Stomach (tissue), 8 donors: ENCODE measurements at regions not wholly inside any gene's neighbourhood (a gene's known extent, or its start where the extent isn't known, plus 50 kb on each side); places are given as distances from the start of the nearest gene placed in this dataset.

Source experiments
- DNase-seq, 2 donors: peaks; one replicate each; pipeline versions ENCODE4 v3.0.0 to v3.0.0-alpha.2; 2013 to 2019
- H3K27ac ChIP-seq, 5 donors: fragments of 200-600 bp in 4 of 5; sonication (generic) in 4 of 5; one replicate each; pipeline ENCODE4 v1.5.1; 2013 to 2019; ENCODE audit warnings: mild to moderate bottlenecking in 1 of 5, moderate library complexity in 1 of 5
- H3K27me3 ChIP-seq, 3 donors: fragments of 200-600 bp; sonication (generic); one replicate each; pipeline ENCODE4 v1.5.1; 2017 to 2019; ENCODE audit warnings: mixed run types in 1 of 3
- H3K36me3 ChIP-seq, 4 donors: fragments of 200-600 bp; sonication (generic); 1 replicate in 3 of 4; 2 replicates in 1 of 4; pipeline ENCODE4 v1.5.1; 2016 to 2019
- H3K4me1 ChIP-seq, 4 donors: fragments of 200-600 bp; sonication (generic); one replicate each; pipeline ENCODE4 v1.5.1; 2016 to 2019
- H3K4me3 ChIP-seq, 4 donors: fragments of 200-600 bp; sonication (generic) in 3 of 4; one replicate each; pipeline ENCODE4 v1.5.1; 2016 to 2019; ENCODE audit warnings: mild to moderate bottlenecking in 1 of 4
- H3K9me3 ChIP-seq, 4 donors: fragments of 200-600 bp; sonication (generic); one replicate each; pipeline ENCODE4 v1.5.1; 2016 to 2019
- EP300 ChIP-seq: sonication (generic); formaldehyde crosslinking; IDR thresholded peaks from one replicate; pipeline ENCODE4 v1.6.1; 2017; ENCODE audit warnings: antibody characterized with exemption
- POLR2A ChIP-seq, 4 donors: fragments of 450-650 bp; IDR thresholded peaks; one replicate each; pipeline ENCODE4 v1.6.1; 2016; ENCODE audit warnings: antibody characterized with exemption in 4 of 4, control low read depth in 2 of 4, mild to moderate bottlenecking in 1 of 4, moderate library complexity in 1 of 4
- POLR2AphosphoS5 ChIP-seq, 3 donors: sonication (generic); formaldehyde crosslinking; IDR thresholded peaks; one replicate each; pipeline ENCODE4 v1.6.1; 2016; ENCODE audit warnings: antibody characterized with exemption in 3 of 3
- WGBS, 5 donors: extraction: QIAGEN DNeasy Blood & Tissue Kit in 3 of 5; methylation state at CpG; one replicate each; pipeline versions ENCODE4 v1.1.5 to v1.1.7; 2013 to 2018; 5-methylcytosine and 5-hydroxymethylcytosine counted together
- intact Hi-C: fragments of 100-400 bp; cut with DNase I; formaldehyde crosslinking; loops from one replicate; pipeline ENCODE4 v1.15.1; 2023; ENCODE audit warnings: low total_unique reads
- TF ChIP-seq, protein P1 (sequence below), 7 experiments: fragments of 450-650 bp in 4 of 7; fragments of 200-600 bp in 3 of 7; sonication (generic) in 3 of 7; IDR thresholded peaks; one replicate each; pipeline ENCODE4 v1.5.1; 2016 to 2019; ENCODE audit warnings: antibody characterized with exemption in 7 of 7, control low read depth in 2 of 7, mild to moderate bottlenecking in 1 of 7
- donor health status: healthy with polysubstance abuse.
- donor health status: Bipolar disorder and iron deficiency.
- donor health status: healthy.

DNA sequence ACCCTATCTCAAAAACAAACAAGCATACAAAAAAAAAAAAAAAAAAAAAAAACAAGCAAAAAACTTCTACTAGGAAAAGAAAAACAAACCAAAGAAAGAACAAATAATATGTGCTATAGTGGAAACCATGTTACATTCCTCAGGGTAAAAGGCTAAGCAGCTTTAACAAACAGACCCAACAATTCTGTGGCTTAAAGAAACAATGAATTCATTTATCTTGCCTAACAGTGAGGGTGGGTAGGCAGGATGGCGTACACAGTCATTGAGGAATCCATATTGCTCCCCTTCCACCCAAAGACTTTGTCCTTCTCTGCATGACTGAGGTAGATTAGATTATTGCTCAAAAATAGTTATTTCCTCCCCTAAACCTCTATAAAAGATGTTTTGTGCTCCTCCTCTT lies 63.1 kb upstream of the ITGA6 start:
- Histone ChIP-seq H3K27ac (no peak overlapping the region), H3K4me1 (peaks cover 0 to 6% (median 2%) of the 10 kb centered on the region in 4 donors), H3K36me3 (no peaks in the 10 kb centered on the region), H3K4me3 (no peak overlapping the region), H3K27me3 (no peaks in the 10 kb centered on the region), H3K9me3 (peaks cover 0 to 9% (median 4%) of the 10 kb centered on the region in 4 donors)
- no peak for TF ChIP-seq POLR2A (IDR thresholded peaks at IDR 0.05)
- no peak for TF ChIP-seq EP300
- no peak for TF ChIP-seq POLR2AphosphoS5 (IDR thresholded peaks at IDR 0.05)
- TF ChIP-seq, protein P1, sequence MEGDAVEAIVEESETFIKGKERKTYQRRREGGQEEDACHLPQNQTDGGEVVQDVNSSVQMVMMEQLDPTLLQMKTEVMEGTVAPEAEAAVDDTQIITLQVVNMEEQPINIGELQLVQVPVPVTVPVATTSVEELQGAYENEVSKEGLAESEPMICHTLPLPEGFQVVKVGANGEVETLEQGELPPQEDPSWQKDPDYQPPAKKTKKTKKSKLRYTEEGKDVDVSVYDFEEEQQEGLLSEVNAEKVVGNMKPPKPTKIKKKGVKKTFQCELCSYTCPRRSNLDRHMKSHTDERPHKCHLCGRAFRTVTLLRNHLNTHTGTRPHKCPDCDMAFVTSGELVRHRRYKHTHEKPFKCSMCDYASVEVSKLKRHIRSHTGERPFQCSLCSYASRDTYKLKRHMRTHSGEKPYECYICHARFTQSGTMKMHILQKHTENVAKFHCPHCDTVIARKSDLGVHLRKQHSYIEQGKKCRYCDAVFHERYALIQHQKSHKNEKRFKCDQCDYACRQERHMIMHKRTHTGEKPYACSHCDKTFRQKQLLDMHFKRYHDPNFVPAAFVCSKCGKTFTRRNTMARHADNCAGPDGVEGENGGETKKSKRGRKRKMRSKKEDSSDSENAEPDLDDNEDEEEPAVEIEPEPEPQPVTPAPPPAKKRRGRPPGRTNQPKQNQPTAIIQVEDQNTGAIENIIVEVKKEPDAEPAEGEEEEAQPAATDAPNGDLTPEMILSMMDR (IDR thresholded peaks at IDR 0.05) = no peak
- no peak for DNase-seq
- intact Hi-C loops = no loop called here
- WGBS, 5 donors = 71 to 91% (median 87%) methylated on average over 1 of the region's 1 CpG

DNA sequence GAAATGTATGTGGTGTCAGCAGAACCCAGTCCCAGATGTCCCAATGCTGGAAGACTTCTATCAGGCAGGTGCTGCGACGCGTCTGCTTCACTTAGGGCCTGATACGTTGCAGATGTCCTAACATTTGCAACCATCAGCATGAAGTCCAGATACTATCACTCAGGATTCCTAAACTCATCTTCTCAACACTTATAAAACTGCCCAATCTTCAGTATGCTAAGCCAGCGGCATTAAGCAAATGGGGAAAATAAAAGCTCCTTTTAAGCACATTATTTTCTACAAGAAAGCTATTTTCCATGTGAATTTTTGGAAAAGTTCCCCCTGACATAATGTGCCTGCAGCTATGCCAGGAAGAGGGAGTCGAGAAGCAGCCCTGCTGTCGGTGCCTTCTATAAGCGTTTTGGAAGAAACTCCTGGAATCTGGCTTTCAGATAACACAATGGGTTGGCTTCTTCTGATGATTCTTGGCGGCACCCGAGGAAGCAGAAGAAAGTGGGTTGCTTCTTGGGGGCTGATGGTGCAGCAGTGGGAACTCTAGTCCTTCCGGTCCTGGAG lies 60.7 kb upstream of the ITGA6 start:
- peaks cover 0 to 6% (median 2%) of the 10 kb centered on the region in 4 donors for H3K4me1 ChIP-seq
- TF ChIP-seq, protein P1 (IDR thresholded peaks at IDR 0.05) = no peak
- TF ChIP-seq EP300 = no peak
- no peak for TF ChIP-seq POLR2AphosphoS5 (IDR thresholded peaks at IDR 0.05)
- TF ChIP-seq POLR2A (IDR thresholded peaks at IDR 0.05) = no peak
- WGBS, 5 donors = 73 to 88% (median 87%) methylated on average over 11 of the region's 11 CpGs
- H3K27me3 ChIP-seq = no peaks in the 10 kb centered on the region
- H3K4me3 ChIP-seq = no peak overlapping the region
- DNase-seq = no peak
- intact Hi-C loops = no loop called here
- peaks cover 0 to 14% (median 4%) of the 10 kb centered on the region in 4 donors for H3K9me3 ChIP-seq
- H3K36me3 ChIP-seq = no peaks in the 10 kb centered on the region
- H3K27ac ChIP-seq = no peak overlapping the region

DNA sequence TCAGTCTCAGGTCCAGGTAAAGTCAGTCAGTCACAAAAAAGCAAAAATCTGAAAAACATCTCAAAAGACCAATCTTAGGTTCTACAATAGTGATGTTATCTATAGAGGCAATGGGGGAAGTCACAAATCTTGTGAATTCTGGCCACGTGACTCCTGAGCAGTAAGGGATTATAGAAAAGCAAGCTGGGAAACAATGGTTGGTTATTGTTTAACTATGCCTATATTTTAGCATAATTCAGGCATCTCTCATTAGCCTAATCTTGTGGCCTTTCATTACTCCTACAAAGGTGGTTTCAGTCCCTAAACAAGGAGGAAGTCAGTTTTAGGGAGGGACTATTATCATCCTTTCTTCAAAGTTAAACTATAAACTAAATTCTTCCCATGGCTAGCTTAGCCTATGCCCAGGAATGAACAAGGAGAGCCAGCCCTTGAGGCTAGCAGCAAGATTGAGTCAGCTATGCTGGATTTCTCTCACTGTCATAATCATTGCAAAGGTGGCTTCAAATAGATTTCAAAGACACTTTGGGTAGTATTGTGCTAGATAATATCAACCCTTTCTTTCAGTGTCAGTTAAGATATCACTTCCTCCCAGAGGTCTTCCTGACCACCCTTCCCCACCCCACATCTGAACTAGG lies 56.4 kb upstream of the ITGA6 start:
- Histone ChIP-seq H3K9me3 (peaks cover 0 to 14% (median 4%) of the 10 kb centered on the region in 4 donors), H3K36me3 (no peaks in the 10 kb centered on the region), H3K4me1 (peaks cover 13 to 27% (median 15%) of the 10 kb centered on the region in 4 donors), H3K4me3 (no peak overlapping the region), H3K27me3 (no peaks in the 10 kb centered on the region), H3K27ac (no peak overlapping the region)
- TF ChIP-seq EP300 (no peak), POLR2AphosphoS5 (IDR thresholded peaks at IDR 0.05) (no peak), POLR2A (IDR thresholded peaks at IDR 0.05) (no peak)
- TF ChIP-seq, protein P1 (IDR thresholded peaks at IDR 0.05) = no peak
- DNase-seq = no peak
- intact Hi-C loops = no loop called here
- 33 to 63% (median 45%) methylated on average over 1 of the region's 1 CpG for WGBS, 5 donors

DNA sequence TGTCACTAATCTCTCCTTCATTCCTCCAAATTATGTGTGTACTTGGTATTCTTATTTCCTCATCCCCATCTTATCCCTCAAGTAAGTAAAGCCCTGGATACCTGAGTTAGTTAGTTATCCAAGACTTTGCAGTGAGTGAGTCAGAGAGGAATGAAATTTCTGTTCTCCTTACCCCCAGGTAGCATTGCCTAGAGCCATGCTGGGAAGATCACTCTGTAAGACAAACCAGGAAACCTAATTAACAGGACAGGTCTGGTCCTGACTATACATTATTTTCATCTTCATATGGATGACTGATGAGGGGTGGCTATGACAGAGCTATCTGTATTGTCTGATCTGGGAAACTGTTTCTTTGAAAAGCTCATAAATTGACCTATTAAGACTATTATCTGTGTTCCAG lies 55.0 kb upstream of the ITGA6 start:
- intact Hi-C loops = no loop called here
- Histone ChIP-seq H3K27me3 (no peaks in the 10 kb centered on the region), H3K4me1 (peaks cover 13 to 34% (median 26%) of the 10 kb centered on the region in 4 donors), H3K9me3 (peaks cover 0 to 14% (median 4%) of the 10 kb centered on the region in 4 donors), H3K36me3 (no peaks in the 10 kb centered on the region), H3K4me3 (no peak overlapping the region), H3K27ac (no peak overlapping the region)
- DNase-seq = no peak
- no peak for TF ChIP-seq EP300
- TF ChIP-seq POLR2A (IDR thresholded peaks at IDR 0.05) = no peak
- TF ChIP-seq, protein P1 (IDR thresholded peaks at IDR 0.05) = no peak
